GM18508 (cell line): ENCODE measurements at regions not wholly inside any gene's neighbourhood (a gene's known extent, or its start where the extent isn't known, plus 50 kb on each side); places are given as distances from the start of the nearest gene placed in this dataset.
"Not testable (repeated sequence)": the region's sequence is repeated elsewhere in the genome, so short reads cannot be mapped to it uniquely, and the experiment has no call there.

Experiments
- ATAC-seq: cut with Tn5 transposase; IDR thresholded peaks from one replicate; pipeline ENCODE4 v1.9.1; 2021; ENCODE audit warnings: moderate number of reproducible peaks; ENCODE audit not compliant: insufficient read depth, unreplicated experiment

DNA sequence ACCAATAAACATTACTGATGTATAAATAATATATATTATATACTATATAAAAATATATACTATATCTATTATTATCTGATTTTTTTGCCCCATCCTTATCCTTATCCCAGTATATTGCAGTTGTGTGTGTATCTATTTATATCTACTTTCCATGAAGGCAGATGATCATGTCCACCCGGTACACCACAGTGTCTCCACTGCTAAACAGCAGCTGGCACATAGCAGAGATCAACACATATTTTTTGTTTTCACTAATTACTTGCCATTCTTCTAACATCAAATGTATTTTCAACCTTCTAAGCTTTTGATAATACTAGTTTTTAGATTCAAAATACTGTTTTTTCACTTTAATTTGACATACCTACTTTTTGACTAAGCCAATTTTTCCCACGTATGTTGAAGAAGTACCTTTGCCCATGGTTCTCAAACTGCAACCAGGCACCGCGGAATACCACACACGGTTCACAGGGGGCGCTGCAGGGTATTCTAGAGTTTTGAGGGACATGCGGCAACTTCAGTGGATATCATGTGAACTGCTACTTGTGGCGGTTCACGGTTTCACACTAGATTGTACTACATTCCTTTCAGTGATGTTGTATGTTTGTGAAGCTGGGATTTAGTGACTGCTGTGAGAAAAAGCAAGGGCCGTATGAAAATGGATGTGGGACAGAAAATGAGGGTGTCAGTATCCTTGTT lies 182.5 kb upstream of the NPY2R start:
- no peak for ATAC-seq

DNA sequence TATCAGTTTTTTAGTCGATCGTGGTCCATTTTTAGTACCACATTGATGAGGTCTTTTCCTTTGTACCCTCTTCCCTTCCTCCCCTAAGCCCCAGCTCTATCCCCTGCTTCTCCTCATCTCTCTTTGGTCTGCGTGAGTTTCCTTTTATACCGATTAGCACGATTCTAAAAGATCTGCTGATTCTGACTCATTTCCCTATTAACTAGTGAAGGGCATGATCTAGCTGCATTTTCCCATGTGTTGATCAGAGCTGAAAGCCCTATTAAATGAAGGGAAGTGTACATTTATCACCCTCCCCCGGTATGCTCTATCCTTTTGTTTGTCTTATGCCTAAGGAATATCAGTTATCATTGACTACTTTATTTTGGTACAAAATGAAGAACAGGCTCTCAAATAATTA lies 181.7 kb upstream of the NPY2R start:
- no peak for ATAC-seq

DNA sequence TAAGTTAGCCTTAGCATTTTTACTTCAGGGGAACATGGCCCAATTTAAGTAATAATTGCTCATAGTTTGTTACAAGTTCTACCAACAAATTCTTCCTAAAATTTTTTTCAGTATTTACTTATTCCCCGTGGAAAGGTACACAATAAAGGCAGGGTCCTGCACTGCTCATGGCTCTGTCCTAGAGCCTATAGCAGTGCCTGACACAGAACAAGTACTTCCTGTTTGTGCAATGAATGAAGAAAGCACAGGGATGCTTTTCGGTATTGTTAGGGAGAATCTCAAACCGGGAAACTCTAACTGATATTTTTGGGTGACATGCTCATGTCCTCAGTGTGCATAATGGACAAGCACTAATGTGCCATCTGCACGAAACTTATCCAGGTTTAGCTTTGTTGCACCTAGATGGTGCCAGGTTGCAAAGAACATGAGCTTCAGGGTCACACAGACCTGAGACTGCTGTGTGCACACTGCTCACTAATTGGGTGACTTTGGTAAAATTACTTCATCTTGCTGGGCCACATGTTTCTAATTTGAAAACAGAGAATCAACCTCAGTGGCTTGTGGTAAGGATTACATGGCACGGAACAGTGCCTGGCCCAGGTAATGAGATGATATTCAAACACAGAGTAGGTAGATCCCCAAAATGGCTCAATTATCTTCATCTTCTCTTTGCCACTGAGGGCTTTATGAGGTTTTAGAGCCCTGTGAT lies 175.8 kb upstream of the NPY2R start:
- peak; percentile 92 for ATAC-seq

DNA sequence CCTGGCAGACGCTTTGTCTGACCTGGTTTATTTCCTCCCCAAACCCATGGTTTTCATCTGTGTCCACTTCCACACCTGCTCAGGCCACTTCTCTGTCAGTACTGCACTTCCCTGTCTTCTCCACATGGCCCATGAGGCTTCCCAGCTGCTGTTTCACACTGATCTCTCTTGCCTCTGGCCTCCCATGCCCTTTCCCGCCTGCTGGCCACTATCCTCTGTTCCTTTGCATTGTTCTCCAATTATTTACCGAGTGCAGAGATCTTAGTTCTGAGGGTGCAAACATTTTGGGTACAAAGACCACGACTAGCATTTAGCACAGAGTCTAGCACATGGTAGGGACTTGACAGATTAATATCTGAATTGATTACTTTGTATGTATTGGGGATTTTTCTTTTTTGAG lies 174.8 kb upstream of the NPY2R start:
- ATAC-seq: no peak

DNA sequence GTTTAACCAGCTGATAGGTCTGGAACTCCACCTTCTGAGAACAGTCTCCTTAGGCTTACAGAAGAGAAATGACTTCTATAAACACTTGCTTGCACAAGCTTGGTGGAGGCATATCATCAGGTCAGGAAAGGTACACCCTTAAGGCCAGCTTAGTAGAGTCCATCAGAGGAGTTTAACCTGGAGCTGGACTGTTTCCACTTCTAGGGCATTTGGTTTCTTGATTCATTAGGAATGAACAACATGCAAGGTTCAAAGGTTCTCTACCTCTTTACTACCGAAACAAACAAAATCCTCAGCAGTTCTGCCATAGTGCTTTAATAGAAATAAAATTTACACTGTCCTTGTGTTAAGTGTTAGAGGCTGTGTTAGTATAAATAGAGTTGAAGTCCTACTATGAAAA lies 171.4 kb upstream of the NPY2R start:
- no peak for ATAC-seq

DNA sequence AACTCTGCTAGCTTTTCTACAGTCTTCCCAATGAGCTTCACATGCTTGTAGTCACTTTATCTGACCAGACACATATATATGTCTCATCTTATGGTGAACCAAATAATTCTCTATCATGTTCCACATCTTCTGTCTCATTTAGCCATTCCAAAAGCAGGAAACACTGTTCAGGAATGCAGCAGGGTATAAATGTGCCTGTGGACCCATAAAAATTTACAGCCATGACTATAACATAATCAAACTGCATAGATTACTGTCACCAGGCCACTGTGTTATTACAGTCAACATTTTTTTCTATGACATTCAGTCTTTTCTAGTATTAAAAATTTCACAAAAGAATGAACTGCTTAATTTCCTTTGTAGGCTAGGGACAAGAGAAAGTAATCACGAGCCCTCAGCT lies 170.0 kb upstream of the NPY2R start:
- ATAC-seq: no peak

DNA sequence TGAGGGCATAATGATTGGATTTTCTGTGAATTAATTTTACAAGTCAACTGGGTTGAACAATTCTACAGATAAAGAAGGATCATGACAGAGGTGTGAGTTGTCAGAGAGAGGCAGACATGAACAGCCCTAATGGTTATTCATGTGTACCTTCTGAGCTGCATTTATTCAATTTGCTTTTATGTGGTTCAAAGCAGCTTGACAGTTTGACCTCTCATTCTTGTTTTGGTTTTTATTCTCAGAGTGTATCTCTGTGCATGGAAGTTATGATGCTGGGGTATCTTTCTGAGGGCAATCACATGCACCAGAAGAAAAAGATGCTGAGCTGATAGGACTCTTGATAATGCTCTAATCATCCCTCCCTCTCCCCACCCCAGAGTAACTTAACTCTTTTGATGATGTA lies 169.3 kb upstream of the NPY2R start:
- ATAC-seq: no peak

DNA sequence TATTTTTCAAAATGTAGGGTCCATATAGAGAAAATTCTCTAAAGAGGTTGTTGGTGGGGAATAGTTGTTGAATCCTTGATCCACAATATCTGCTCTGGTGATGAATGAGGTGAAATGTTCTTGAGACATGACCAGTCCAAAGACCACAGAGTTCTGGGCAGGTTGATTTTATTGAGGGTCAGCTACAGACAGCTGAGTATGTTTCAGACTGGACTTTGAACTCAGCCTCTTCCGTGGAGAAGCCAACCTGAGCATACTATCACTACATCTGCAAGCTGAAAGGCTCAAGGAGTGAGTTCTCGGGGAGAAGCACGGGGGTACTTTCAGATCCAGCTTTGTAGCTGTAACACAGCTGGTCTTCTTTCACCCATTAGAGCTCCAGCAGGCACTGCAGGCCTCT lies 168.4 kb upstream of the NPY2R start:
- no peak for ATAC-seq

DNA sequence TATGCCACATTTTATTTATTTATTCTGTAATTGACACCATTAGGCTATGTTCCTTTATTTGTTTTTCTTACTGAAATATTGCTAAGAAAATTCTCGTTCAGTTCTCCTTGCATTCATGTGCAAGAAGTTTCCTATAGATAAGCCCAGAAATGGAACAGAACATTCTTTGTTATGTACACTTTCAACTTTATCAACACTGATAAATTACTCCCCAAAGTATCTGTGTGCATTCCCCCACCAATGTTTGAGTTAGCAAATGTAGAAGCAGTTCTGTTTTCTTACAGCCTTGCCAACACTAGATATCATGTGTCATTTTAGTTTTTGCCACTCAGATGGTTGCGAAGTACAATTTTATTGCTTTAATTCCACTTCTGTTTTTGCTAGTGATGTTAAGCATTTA lies 166.4 kb upstream of the NPY2R start:
- no peak for ATAC-seq

DNA sequence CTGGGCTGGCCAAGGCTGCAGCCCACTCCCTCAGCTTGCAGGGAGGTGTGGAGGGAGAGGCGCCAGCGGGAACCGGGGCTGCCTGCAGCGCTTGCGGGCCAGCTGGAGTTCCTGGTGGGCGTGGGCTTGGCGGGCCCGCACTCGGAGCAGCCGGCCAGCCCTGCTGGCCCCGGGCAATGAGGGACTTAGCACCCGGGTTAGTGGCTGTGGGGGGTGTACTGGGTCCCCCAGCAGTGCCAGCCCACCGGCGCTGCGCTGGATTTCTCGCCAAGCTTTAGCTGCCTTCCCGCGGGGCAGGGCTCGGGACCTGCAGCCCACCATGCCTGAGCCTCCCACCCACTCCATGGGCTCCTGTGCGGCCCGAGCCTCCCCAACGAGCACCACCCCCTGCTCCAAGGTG lies 164.2 kb upstream of the NPY2R start:
- ATAC-seq: not testable (repeated sequence)

DNA sequence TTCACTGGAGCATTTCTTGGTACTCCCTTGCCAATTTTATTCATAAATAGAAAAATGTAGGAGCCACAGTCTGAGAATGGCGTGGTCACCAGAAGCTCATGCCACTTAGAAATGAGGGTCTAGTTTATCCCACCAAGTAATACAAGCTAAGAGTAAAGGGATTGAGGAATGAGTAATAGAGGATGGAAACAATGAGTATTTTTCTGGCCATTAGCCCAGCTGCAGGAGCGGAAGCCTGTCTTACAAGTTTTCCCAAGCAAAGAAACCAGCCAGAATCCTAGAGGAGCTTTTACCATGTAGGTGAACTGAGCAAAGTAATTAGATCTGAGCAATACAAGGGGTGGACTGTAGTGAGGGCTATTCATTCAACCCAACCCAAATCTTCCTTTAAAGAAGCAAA lies 160.7 kb upstream of the NPY2R start:
- no peak for ATAC-seq

DNA sequence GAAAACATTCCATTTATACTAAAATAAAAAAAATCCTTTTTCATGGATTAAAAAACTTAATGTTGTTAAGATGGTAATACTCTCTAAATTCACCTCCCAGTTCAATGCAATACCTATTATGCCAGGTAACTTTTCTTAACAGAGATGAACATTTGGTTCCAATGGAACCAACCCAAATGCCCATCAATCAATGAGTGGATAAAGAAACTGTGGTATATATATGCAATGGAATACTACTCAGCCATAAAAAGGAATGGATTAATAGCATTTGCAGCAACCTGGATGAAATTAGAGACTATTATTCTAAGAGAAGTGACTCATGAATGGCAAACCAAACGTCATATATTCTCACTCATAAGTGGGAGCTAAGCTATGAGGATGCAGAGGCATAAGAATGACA lies 154.4 kb upstream of the NPY2R start:
- not testable (repeated sequence) for ATAC-seq

DNA sequence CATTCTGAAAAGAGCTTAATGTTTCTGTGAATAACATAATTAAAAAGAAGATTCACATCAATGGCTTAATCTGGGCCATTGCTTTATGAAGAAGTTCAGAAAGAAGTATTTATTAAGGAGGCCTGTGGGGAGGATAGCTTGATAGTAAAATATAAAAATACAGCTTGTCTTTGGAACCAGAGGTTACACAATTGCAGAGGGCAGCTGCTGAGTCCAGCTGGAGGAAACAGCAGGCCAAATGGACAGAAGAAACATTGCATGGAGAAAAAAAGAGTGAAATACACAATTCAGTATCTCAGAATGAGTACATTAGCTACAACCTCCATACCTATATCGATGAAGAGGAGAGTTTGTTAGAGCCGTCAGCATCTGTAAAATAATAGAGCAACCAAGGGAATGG lies 148.0 kb upstream of the NPY2R start:
- ATAC-seq: no peak

DNA sequence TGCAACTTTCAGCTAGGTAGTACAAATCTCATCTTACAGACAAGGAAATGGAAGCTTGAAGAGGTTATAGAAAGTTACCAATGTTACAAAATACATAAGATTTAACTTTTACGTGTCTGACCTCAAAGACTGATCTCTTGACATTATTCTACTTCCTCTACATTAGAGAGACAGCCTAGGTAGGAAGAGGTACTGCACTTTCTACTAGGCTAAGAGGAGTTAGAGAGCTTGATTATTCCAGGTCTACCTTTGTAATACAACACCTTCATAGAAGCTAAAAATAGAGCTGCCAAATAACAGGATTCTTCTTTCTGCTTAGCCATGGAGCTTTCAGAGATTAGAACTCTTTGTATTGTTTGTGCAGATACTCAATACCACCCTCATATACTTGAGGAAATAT lies 147.6 kb upstream of the NPY2R start:
- ATAC-seq: no peak

DNA sequence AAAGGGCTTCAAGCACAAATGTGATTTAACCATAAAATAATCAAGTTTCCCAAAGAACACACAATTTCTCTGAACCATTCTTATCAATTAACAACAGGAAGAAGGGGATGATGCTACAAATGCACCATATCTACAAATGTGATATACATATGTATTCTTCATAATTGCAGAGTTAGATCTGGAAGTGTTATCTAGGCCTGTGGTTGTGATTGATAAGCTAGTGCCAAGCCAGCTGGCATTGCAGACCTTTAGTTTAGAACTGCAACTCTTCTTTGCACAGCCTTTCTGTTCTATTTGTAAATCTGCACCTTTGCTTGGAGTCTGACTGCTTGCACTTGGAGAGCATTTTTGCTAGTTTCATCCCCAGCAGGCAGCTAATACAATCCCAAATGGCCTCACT lies 145.5 kb upstream of the NPY2R start:
- ATAC-seq: no peak

DNA sequence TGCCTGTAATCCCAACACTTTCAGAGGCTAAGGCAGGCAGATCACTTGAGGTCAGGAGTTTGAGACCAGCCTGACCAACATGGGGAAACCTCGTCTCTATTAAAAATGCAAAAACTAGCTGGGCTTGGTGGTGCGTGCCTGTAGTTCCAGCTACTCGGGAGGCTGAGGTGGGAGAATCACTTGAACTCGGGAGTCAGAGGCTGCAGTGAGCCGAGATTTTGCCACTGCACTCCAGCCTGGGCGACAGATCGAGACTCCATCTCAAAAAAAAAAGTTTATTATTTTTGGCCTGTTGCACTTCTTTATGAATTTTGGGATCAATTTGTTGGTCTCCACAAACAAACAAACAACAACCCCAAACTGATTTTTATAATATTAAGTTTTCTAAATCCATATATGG lies 143.5 kb upstream of the NPY2R start:
- not testable (repeated sequence) for ATAC-seq

DNA sequence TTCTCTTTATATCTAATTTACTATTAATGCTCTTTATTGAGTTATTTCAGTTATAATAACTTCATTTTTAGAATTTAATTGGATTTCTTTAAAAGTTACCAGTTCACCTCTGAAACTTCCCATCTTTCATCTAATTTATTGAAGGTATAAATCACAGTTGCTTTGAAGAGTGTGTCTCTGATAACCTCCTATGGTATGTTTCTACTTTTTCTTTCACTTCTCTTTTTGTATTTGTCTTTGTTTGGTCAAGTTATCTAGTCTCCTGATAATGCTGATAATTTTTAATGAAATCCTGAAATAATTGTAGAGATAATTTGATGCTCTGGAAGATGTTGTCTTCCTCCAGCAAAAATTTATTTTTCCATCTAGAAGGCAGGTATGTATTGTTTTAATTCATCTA lies 141.6 kb upstream of the NPY2R start:
- no peak for ATAC-seq

DNA sequence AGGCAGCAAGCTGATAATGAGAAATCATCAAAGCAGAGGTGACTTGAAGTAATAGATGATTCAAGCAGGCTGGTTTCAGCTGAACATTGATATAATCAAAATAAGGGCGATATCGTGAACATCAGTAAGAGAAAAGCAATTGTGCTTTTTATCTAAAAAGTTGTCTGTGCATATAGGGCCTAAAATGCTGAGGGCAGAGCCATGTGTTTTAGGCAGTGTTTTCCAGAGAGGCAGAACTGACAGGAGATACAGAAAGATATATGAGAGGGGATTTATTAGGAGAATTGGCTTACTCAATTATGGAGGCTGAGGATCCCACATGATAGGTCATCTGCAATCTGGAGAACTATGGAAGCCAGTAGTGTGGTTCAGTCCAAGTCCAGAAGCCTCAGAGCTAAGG lies 136.5 kb upstream of the NPY2R start:
- no peak for ATAC-seq

DNA sequence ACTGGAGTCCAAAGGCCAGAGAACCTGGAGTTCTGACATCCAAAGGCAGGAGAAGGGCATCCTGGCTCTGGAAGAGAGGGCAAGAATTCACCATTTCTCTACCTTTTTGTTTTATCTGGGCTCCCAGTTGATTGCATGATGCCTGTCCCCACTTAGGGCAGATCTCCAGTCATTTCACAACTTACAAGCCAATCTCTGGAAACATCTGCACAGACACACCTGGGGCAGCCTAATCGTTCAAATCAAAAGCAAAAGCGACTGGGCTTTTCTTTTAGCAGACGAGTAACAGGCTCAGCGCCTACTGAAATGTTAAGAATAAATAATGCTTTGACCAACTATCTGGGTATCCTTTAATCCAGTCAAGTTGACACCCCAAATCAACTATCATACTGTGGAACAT lies 136.0 kb upstream of the NPY2R start:
- no peak for ATAC-seq

DNA sequence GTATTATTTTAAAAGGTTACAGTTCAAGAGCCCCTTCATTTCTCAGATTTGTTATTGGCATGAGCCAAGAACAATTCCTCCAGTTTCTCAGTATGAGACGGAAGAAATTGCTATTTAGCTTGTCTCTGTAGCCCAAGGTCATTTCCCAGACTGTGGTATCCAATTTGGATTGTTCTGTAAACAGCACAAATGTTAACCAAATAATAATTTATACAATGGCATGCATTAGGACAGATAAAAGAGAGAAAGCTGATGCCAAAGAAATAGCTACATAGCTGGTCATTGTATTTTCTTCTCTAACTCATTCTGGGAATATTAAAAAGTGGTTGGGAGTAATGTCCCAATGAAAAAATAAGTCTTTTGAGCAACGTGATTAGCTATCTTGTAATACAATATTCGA lies 134.6 kb upstream of the NPY2R start:
- no peak for ATAC-seq

DNA sequence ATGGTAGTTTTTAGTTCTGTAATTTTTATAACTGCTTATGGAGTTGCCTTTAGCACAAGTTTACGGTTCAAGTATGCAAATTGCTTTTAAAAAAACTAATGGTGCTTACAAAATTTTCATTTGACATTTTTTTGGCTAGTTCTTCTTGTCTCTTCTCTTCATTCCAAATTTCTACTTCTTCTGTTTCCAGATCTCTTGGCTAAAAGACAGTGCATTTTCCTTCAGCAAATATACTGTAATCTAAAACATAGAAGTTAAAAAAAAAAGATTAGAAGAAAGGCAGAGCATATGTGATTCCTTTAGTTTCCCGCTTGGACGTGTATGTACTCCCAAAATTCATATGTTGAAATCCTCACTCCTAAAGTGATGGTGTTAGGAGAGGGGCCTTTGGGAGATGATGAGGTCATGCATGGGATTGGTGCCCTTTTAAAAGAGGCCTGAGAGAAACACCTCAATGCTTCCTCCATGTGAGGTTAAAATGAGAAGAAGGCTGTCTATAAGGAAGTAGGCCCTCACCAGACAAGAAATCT lies 132.1 kb upstream of the NPY2R start:
- ATAC-seq: no peak
